Neural cell (in vitro differentiated cells): ENCODE measurements at regions not wholly inside any gene's neighbourhood (a gene's known extent, or its start where the extent isn't known, plus 50 kb on each side); places are given as distances from the start of the nearest gene placed in this dataset.

Source experiments
- H2AFZ ChIP-seq: fragments of 200-600, 300-800 bp; sonication (generic), shearing (Covaris generic); 2 replicates; pipeline ENCODE4 v1.6.0; 2014; ENCODE audit warnings: low read depth, mild to moderate bottlenecking, antibody characterized with exemption, low read length, moderate library complexity
- H3F3A ChIP-seq: fragments of 200-600 bp; shearing (Covaris generic); 2 replicates; pipeline ENCODE4 v1.6.1; 2016; ENCODE audit warnings: mild to moderate bottlenecking, moderate library complexity, mixed read lengths, antibody characterized with exemption, low read length; ENCODE audit not compliant: insufficient read depth, poor library complexity, severe bottlenecking
- H3K27ac ChIP-seq: fragments of 200-600, 300-800 bp; sonication (generic), shearing (Covaris generic); 2 replicates; pipeline ENCODE4 v1.5.1; 2014; ENCODE audit warnings: mild to moderate bottlenecking, low read length, moderate library complexity
- H3K27me3 ChIP-seq: fragments of 300-800, 200-600 bp; sonication (generic), shearing (Covaris generic); 2 replicates; pipeline ENCODE4 v1.6.0; 2014; ENCODE audit warnings: mild to moderate bottlenecking, low read depth, low read length, moderate library complexity; ENCODE audit not compliant: insufficient read depth
- H3K36me3 ChIP-seq: fragments of 300-800, 200-600 bp; sonication (generic), shearing (Covaris generic); 2 replicates; pipeline ENCODE4 v1.5.1; 2014; ENCODE audit warnings: mild to moderate bottlenecking, antibody characterized with exemption, low read length, moderate library complexity; ENCODE audit not compliant: insufficient read depth
- H3K4me2 ChIP-seq: fragments of 300-800, 200-600 bp; sonication (generic), shearing (Covaris generic); 2 replicates; pipeline ENCODE4 v1.6.0; 2014; ENCODE audit warnings: mild to moderate bottlenecking, low read length
- H3K4me3 ChIP-seq: fragments of 300-800, 200-600 bp; sonication (generic), shearing (Covaris generic); 2 replicates; pipeline ENCODE4 v1.5.1; 2014; ENCODE audit warnings: mild to moderate bottlenecking, low read length, moderate library complexity
- H3K79me2 ChIP-seq: fragments of 200-600 bp; shearing (Covaris generic); replicated peaks from 2 replicates; pipeline ENCODE4 v1.6.0; 2014; ENCODE audit warnings: mild to moderate bottlenecking, low read length, moderate library complexity; ENCODE audit not compliant: insufficient read depth
- H3K9ac ChIP-seq: fragments of 300-800, 200-600 bp; sonication (generic), shearing (Covaris generic); 2 replicates; pipeline ENCODE4 v1.6.1; 2016; ENCODE audit warnings: mild to moderate bottlenecking, low read length, mixed read lengths
- H3K9me2 ChIP-seq: fragments of 200-600 bp; shearing (Covaris generic); 2 replicates; pipeline ENCODE4 v1.6.1; 2016; ENCODE audit warnings: mild to moderate bottlenecking, low read length, mixed read lengths; ENCODE audit not compliant: insufficient read depth
- H3K9me3 ChIP-seq: fragments of 200-600, 300-800 bp; sonication (generic), shearing (Covaris generic); 2 replicates; pipeline ENCODE4 v1.6.1; 2016; ENCODE audit warnings: mild to moderate bottlenecking, mixed run types, low read length, moderate library complexity, mixed read lengths
- H4K20me1 ChIP-seq: fragments of 200-600 bp; shearing (Covaris generic); 2 replicates; pipeline ENCODE4 v1.6.1; 2016; ENCODE audit warnings: mild to moderate bottlenecking, mixed run types; ENCODE audit not compliant: insufficient read depth
- EP300 ChIP-seq: fragments of 450-650 bp; conservative IDR thresholded peaks from 2 replicates; pipeline ENCODE4 v1.6.1; 2014; ENCODE audit warnings: antibody characterized with exemption, mild to moderate bottlenecking, moderate library complexity; ENCODE audit not compliant: poor library complexity, severe bottlenecking
- EZH2 ChIP-seq: fragments of 200-600, 300-800 bp; shearing (Covaris generic), sonication (generic); IDR thresholded peaks from 2 replicates; pipeline ENCODE4 v1.6.1; 2014; ENCODE audit warnings: antibody characterized with exemption, low read length, borderline replicate concordance, mild to moderate bottlenecking; ENCODE audit not compliant: insufficient read depth, poor library complexity, severe bottlenecking
- MXI1 ChIP-seq: fragments of 450-650 bp; conservative IDR thresholded peaks from 2 replicates; pipeline ENCODE4 v1.6.1; 2014; ENCODE audit warnings: antibody characterized with exemption, mild to moderate bottlenecking; ENCODE audit not compliant: poor library complexity, severe bottlenecking
- POLR2AphosphoS5 ChIP-seq: IDR thresholded peaks from 2 replicates; pipeline ENCODE4 v1.6.1; 2012
- RAD21 ChIP-seq: fragments of 450-650 bp; conservative IDR thresholded peaks from 2 replicates; pipeline ENCODE4 v1.6.1; 2014; ENCODE audit warnings: antibody characterized with exemption, mild to moderate bottlenecking, moderate library complexity
- SMC3 ChIP-seq: fragments of 450-650 bp; conservative IDR thresholded peaks from 2 replicates; pipeline ENCODE4 v1.6.1; 2014; ENCODE audit warnings: antibody characterized with exemption, mild to moderate bottlenecking, moderate library complexity; ENCODE audit not compliant: poor library complexity
- TF ChIP-seq, protein P1 (sequence below): fragments of 450-650 bp; IDR thresholded peaks from 2 replicates; pipeline ENCODE4 v1.5.1; 2014; ENCODE audit warnings: antibody characterized with exemption, mild to moderate bottlenecking, moderate library complexity; ENCODE audit not compliant: poor library complexity, severe bottlenecking
- TF ChIP-seq, protein P2 (sequence below): IDR thresholded peaks from 2 replicates; pipeline ENCODE4 v1.6.1; 2012; ENCODE audit warnings: borderline replicate concordance

DNA sequence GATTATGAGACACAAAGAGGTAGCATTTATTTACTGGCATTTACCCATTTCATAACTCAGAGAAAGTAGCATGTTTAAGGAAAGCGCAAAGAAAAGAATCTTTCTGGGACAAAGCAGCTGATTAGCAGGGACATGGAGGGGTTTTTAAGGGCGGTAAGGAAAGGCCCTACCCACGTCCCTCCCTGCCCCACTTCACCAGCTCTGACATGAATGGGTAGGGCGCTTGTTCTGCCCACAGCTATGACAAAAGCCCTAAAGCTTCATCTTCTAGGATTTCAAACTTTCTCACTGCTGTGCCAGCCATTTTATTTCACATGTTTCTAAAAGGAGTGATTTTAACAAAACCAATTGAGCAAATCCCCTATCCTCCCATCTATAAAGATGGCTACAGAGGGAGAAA lies 406.9 kb upstream of the KLF6 start:
- Histone ChIP-seq H2AFZ (no peak overlapping the region), H3K27me3 (no peaks in the 10 kb centered on the region), H4K20me1 (no peaks in the 10 kb centered on the region), H3K27ac (no peak overlapping the region), H3K9ac (no peak overlapping the region), H3K9me2 (no peaks in the 10 kb centered on the region), H3F3A (no peaks in the 10 kb centered on the region), H3K36me3 (no peaks in the 10 kb centered on the region), H3K9me3 (no peaks in the 10 kb centered on the region), H3K79me2 (no peaks in the 10 kb centered on the region), H3K4me2 (no peak overlapping the region), H3K4me3 (no peak overlapping the region)
- TF ChIP-seq EP300 (no peak), SMC3 (no peak)
- TF ChIP-seq, protein P1, sequence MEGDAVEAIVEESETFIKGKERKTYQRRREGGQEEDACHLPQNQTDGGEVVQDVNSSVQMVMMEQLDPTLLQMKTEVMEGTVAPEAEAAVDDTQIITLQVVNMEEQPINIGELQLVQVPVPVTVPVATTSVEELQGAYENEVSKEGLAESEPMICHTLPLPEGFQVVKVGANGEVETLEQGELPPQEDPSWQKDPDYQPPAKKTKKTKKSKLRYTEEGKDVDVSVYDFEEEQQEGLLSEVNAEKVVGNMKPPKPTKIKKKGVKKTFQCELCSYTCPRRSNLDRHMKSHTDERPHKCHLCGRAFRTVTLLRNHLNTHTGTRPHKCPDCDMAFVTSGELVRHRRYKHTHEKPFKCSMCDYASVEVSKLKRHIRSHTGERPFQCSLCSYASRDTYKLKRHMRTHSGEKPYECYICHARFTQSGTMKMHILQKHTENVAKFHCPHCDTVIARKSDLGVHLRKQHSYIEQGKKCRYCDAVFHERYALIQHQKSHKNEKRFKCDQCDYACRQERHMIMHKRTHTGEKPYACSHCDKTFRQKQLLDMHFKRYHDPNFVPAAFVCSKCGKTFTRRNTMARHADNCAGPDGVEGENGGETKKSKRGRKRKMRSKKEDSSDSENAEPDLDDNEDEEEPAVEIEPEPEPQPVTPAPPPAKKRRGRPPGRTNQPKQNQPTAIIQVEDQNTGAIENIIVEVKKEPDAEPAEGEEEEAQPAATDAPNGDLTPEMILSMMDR, result no peak

DNA sequence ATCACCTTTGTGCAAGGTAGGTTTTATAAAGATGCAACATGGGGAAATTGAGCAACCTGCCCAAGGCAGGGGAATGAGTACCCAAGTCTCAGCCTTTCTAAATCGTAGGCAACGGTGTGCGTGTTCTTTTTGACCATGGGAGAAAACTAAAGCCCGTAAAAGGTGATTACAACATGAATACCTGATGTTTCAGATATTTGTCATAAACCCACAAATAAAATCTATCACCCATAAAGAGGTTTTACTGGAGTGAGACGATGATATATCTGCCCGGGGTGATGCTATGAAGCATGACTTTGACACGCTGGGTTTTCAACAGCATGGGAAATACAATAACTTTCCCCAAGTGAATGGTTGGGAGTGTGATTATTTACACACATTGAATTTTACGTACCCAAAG lies 406.3 kb upstream of the KLF6 start:
- Histone ChIP-seq H3K4me2 (no peak overlapping the region), H3K9me2 (no peaks in the 10 kb centered on the region), H3K79me2 (no peaks in the 10 kb centered on the region), H3F3A (no peaks in the 10 kb centered on the region), H3K4me3 (no peak overlapping the region), H3K27ac (no peak overlapping the region), H2AFZ (no peak overlapping the region), H3K9me3 (no peaks in the 10 kb centered on the region), H3K27me3 (no peaks in the 10 kb centered on the region), H3K36me3 (no peaks in the 10 kb centered on the region), H3K9ac (no peak overlapping the region), H4K20me1 (no peaks in the 10 kb centered on the region)
- TF ChIP-seq EP300 (no peak), POLR2AphosphoS5 (no peak), RAD21 (no peak), SMC3 (no peak), EZH2 (no peak), MXI1 (no peak)

DNA sequence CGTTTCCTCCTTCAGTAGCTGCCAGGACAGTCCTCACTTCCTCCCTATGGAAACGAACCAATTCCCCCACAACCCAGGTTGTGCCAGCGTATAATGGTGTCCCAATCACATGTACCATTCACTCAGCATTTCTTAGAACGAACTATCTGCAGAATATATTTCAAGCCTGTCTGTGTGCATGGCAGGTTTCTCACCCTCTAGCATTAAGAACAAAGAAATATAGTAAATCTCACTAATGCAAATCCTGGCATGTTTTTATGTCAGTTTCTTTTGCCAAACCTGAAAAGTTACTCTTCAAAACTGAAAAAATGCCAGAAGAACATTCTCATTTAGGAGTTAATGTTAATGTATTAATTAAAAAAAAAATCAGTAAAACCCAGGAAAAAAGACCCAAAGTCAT lies 405.9 kb upstream of the KLF6 start:
- Histone ChIP-seq H3K4me3 (no peak overlapping the region), H2AFZ (no peak overlapping the region), H3K9me2 (no peaks in the 10 kb centered on the region), H3F3A (no peaks in the 10 kb centered on the region), H3K36me3 (no peaks in the 10 kb centered on the region), H3K27me3 (no peaks in the 10 kb centered on the region), H3K4me2 (no peak overlapping the region), H3K27ac (no peak overlapping the region), H3K79me2 (no peaks in the 10 kb centered on the region), H3K9me3 (no peaks in the 10 kb centered on the region), H4K20me1 (no peaks in the 10 kb centered on the region), H3K9ac (no peak overlapping the region)
- no peak for TF ChIP-seq EP300
- TF ChIP-seq, protein P2, sequence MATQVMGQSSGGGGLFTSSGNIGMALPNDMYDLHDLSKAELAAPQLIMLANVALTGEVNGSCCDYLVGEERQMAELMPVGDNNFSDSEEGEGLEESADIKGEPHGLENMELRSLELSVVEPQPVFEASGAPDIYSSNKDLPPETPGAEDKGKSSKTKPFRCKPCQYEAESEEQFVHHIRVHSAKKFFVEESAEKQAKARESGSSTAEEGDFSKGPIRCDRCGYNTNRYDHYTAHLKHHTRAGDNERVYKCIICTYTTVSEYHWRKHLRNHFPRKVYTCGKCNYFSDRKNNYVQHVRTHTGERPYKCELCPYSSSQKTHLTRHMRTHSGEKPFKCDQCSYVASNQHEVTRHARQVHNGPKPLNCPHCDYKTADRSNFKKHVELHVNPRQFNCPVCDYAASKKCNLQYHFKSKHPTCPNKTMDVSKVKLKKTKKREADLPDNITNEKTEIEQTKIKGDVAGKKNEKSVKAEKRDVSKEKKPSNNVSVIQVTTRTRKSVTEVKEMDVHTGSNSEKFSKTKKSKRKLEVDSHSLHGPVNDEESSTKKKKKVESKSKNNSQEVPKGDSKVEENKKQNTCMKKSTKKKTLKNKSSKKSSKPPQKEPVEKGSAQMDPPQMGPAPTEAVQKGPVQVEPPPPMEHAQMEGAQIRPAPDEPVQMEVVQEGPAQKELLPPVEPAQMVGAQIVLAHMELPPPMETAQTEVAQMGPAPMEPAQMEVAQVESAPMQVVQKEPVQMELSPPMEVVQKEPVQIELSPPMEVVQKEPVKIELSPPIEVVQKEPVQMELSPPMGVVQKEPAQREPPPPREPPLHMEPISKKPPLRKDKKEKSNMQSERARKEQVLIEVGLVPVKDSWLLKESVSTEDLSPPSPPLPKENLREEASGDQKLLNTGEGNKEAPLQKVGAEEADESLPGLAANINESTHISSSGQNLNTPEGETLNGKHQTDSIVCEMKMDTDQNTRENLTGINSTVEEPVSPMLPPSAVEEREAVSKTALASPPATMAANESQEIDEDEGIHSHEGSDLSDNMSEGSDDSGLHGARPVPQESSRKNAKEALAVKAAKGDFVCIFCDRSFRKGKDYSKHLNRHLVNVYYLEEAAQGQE, result no peak
- TF ChIP-seq MXI1, result no peak
- no peak for TF ChIP-seq SMC3
